Body of pancreas (tissue), 4 donors: ENCODE measurements at regions not wholly inside any gene's neighbourhood (a gene's known extent, or its start where the extent isn't known, plus 50 kb on each side); places are given as distances from the start of the nearest gene placed in this dataset.

ENCODE experiments used
- POLR2A ChIP-seq, 3 donors: fragments of 450-650 bp; IDR thresholded peaks; one replicate each; pipeline ENCODE4 v1.6.1; 2016; ENCODE audit warnings: antibody characterized with exemption in 3 of 3, mild to moderate bottlenecking in 2 of 3
- TF ChIP-seq, protein P1 (sequence below), 7 experiments: fragments of 450-650 bp in 4 of 7; fragments of 200-600 bp in 3 of 7; sonication (generic) in 3 of 7; IDR thresholded peaks; one replicate each; pipeline ENCODE4 v1.5.1; 2016 to 2019; ENCODE audit warnings: antibody characterized with exemption in 7 of 7

DNA sequence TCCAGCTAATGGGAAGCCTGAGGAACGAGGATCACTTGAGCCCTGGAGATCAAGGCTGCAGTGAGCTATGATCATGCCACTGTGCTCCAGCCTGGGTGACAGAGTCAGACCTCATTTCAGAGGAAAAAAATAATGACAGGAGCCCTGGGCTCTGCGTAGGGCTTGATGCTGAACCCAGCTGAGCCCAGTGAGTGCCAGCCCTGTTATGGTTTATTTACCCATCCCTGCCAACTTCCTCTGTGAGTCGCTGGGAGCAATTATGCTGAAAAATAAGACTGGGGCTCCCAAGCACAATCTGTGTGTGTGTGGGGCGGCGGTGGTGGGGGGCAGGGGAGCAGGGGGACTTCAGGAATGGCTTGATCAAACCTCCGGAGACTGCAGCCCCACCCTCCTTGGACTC is 75.9 kb upstream of the PMEPA1 start:
- TF ChIP-seq, protein P1, sequence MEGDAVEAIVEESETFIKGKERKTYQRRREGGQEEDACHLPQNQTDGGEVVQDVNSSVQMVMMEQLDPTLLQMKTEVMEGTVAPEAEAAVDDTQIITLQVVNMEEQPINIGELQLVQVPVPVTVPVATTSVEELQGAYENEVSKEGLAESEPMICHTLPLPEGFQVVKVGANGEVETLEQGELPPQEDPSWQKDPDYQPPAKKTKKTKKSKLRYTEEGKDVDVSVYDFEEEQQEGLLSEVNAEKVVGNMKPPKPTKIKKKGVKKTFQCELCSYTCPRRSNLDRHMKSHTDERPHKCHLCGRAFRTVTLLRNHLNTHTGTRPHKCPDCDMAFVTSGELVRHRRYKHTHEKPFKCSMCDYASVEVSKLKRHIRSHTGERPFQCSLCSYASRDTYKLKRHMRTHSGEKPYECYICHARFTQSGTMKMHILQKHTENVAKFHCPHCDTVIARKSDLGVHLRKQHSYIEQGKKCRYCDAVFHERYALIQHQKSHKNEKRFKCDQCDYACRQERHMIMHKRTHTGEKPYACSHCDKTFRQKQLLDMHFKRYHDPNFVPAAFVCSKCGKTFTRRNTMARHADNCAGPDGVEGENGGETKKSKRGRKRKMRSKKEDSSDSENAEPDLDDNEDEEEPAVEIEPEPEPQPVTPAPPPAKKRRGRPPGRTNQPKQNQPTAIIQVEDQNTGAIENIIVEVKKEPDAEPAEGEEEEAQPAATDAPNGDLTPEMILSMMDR (IDR thresholded peaks at IDR 0.05), result no peak
- TF ChIP-seq POLR2A (IDR thresholded peaks at IDR 0.05), result no peak
